ENCODE measurements at regions not wholly inside any gene's neighbourhood (a gene's known extent, or its start where the extent isn't known, plus 50 kb on each side); places are given as distances from the start of the nearest gene placed in this dataset.

DNA sequence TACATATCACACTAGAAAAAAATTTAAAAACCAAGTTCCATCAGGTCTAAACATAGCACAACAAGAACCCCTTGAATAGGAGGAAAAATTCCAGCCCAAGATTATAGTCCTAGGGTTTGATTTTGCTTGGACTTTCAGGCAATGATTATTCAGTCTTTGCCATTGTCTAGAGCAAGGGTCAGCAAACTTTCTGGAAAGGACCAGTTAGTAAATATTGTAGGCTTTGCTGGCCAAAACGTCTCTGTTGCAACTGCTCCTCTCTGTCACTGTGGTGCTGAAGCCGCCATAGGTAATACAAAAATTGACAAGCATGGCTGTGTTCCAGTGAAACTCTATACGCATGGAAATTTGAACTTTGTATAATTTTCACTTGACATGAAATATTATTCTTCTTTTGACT, 95.5 kb upstream of the UBAC2 start:
- TF ChIP-seq CBFB (CRISPR knock-in tag; IDR thresholded peaks at IDR 0.05; ENCODE audit: low read depth) (no peak), ZNF232 (CRISPR knock-in tag; IDR thresholded peaks at IDR 0.05) (no peak), ATF1 (CRISPR knock-in tag; IDR thresholded peaks at IDR 0.05) (no peak), ESRRA (CRISPR knock-in tag; IDR thresholded peaks at IDR 0.05; ENCODE audit: borderline replicate concordance) (no peak), RELA (CRISPR knock-in tag; IDR thresholded peaks at IDR 0.05; ENCODE audit: borderline replicate concordance) (no peak), SMAD3 (CRISPR knock-in tag; IDR thresholded peaks at IDR 0.05; ENCODE audit: borderline replicate concordance) (no peak), OVOL2 (CRISPR knock-in tag; IDR thresholded peaks at IDR 0.05; ENCODE audit: borderline replicate concordance) (no peak), TEAD4 (CRISPR knock-in tag; IDR thresholded peaks at IDR 0.05) (no peak)
- TF ChIP-seq, protein P1, sequence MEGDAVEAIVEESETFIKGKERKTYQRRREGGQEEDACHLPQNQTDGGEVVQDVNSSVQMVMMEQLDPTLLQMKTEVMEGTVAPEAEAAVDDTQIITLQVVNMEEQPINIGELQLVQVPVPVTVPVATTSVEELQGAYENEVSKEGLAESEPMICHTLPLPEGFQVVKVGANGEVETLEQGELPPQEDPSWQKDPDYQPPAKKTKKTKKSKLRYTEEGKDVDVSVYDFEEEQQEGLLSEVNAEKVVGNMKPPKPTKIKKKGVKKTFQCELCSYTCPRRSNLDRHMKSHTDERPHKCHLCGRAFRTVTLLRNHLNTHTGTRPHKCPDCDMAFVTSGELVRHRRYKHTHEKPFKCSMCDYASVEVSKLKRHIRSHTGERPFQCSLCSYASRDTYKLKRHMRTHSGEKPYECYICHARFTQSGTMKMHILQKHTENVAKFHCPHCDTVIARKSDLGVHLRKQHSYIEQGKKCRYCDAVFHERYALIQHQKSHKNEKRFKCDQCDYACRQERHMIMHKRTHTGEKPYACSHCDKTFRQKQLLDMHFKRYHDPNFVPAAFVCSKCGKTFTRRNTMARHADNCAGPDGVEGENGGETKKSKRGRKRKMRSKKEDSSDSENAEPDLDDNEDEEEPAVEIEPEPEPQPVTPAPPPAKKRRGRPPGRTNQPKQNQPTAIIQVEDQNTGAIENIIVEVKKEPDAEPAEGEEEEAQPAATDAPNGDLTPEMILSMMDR (IDR thresholded peaks at IDR 0.05) = no peak
- TF ChIP-seq, protein P2, sequence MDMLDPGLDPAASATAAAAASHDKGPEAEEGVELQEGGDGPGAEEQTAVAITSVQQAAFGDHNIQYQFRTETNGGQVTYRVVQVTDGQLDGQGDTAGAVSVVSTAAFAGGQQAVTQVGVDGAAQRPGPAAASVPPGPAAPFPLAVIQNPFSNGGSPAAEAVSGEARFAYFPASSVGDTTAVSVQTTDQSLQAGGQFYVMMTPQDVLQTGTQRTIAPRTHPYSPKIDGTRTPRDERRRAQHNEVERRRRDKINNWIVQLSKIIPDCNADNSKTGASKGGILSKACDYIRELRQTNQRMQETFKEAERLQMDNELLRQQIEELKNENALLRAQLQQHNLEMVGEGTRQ (CRISPR knock-in tag; IDR thresholded peaks at IDR 0.05) = no peak

All from WTC11 (cell line).